Skin of body (tissue), 1 donor: ENCODE measurements at regions not wholly inside any gene's neighbourhood (a gene's known extent, or its start where the extent isn't known, plus 50 kb on each side); places are given as distances from the start of the nearest gene placed in this dataset.

ENCODE experiments used
- DNase-seq: peaks from one replicate; lab custom pipeline; 2025; lab: John Stamatoyannopoulos, UW

- no peak for DNase-seq
Observed at GRCh38 chr13:92938486-92939020, 288.1 kb upstream of the GPC6 start.

- DNase-seq, result no peak
Observed at GRCh38 chr13:92941167-92941566, 285.4 kb upstream of the GPC6 start.

- DNase-seq, result no peak
Observed at GRCh38 chr13:92947770-92948434, 278.7 kb upstream of the GPC6 start.

GRCh38 chr13:92950771-92951170, 275.8 kb upstream of the GPC6 start:
- no peak for DNase-seq

- peak; percentile 7 for DNase-seq
Observed at GRCh38 chr13:92951273-92951890, 275.2 kb upstream of the GPC6 start.

- DNase-seq, result no peak
Observed at GRCh38 chr13:92952161-92952560, 274.4 kb upstream of the GPC6 start.

GRCh38 chr13:92954746-92955145, 271.9 kb upstream of the GPC6 start:
- DNase-seq, result peak; percentile 73

- DNase-seq, result no peak
Observed at GRCh38 chr13:92959790-92960189, 266.8 kb upstream of the GPC6 start.

- DNase-seq, result no peak
Observed at GRCh38 chr13:92963029-92963428, 263.6 kb upstream of the GPC6 start.

- no peak for DNase-seq
Observed at GRCh38 chr13:92966341-92966740, 260.3 kb upstream of the GPC6 start.

- no peak for DNase-seq
Observed at GRCh38 chr13:92966900-92967299, 259.7 kb upstream of the GPC6 start.

GRCh38 chr13:92967923-92968322, 258.7 kb upstream of the GPC6 start:
- no peak for DNase-seq

GRCh38 chr13:92972751-92973150, 253.9 kb upstream of the GPC6 start:
- no peak for DNase-seq

- DNase-seq, result no peak
Observed at GRCh38 chr13:92974905-92975429, 251.6 kb upstream of the GPC6 start.

GRCh38 chr13:92976657-92977056, 249.9 kb upstream of the GPC6 start:
- no peak for DNase-seq

GRCh38 chr13:92984151-92984550, 242.5 kb upstream of the GPC6 start:
- no peak for DNase-seq

- no peak for DNase-seq
Observed at GRCh38 chr13:92989301-92989700, 237.3 kb upstream of the GPC6 start.

- DNase-seq, result no peak
Observed at GRCh38 chr13:92991692-92992091, 234.9 kb upstream of the GPC6 start.

GRCh38 chr13:92994056-92994455, 232.6 kb upstream of the GPC6 start:
- no peak for DNase-seq

- peak; percentile 71 for DNase-seq
Observed at GRCh38 chr13:93001866-93002461, 224.6 kb upstream of the GPC6 start.

GRCh38 chr13:93003531-93003930, 223.1 kb upstream of the GPC6 start:
- no peak for DNase-seq

GRCh38 chr13:93004919-93005318, 221.7 kb upstream of the GPC6 start:
- no peak for DNase-seq

- no peak for DNase-seq
Observed at GRCh38 chr13:93007928-93008327, 218.7 kb upstream of the GPC6 start.
